ENCODE measurements at regions not wholly inside any gene's neighbourhood (a gene's known extent, or its start where the extent isn't known, plus 50 kb on each side); places are given as distances from the start of the nearest gene placed in this dataset.

DNA sequence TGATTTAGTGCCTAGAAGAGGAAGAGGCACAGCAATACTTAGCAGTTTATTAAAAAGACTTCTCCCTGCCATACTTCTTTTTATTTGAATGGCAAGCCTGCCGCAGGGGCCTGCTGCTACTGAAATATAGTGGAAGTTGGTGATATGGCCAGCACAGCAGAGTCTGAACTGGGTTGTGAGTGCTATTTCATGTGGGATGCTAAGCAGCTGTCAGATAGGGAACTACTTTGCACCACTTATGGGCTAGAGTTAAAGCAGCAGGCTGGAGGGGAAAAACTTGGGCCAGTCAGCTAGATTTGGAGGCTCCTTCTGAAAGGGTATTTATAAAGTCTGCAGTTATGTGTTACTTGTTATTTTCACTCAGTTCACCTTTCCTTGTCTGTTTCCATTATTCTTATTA is 299.0 kb upstream of the E2F7 start:
- TF ChIP-seq, protein P1, sequence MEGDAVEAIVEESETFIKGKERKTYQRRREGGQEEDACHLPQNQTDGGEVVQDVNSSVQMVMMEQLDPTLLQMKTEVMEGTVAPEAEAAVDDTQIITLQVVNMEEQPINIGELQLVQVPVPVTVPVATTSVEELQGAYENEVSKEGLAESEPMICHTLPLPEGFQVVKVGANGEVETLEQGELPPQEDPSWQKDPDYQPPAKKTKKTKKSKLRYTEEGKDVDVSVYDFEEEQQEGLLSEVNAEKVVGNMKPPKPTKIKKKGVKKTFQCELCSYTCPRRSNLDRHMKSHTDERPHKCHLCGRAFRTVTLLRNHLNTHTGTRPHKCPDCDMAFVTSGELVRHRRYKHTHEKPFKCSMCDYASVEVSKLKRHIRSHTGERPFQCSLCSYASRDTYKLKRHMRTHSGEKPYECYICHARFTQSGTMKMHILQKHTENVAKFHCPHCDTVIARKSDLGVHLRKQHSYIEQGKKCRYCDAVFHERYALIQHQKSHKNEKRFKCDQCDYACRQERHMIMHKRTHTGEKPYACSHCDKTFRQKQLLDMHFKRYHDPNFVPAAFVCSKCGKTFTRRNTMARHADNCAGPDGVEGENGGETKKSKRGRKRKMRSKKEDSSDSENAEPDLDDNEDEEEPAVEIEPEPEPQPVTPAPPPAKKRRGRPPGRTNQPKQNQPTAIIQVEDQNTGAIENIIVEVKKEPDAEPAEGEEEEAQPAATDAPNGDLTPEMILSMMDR (IDR thresholded peaks at IDR 0.05; ENCODE audit: low read length, missing control alignments), result no peak
- H3K4me3 ChIP-seq (replicated peaks; ENCODE audit: low read depth, low read length), result no peak overlapping the region
- DNase-seq (ENCODE audit: low read depth), result no peak

DNA sequence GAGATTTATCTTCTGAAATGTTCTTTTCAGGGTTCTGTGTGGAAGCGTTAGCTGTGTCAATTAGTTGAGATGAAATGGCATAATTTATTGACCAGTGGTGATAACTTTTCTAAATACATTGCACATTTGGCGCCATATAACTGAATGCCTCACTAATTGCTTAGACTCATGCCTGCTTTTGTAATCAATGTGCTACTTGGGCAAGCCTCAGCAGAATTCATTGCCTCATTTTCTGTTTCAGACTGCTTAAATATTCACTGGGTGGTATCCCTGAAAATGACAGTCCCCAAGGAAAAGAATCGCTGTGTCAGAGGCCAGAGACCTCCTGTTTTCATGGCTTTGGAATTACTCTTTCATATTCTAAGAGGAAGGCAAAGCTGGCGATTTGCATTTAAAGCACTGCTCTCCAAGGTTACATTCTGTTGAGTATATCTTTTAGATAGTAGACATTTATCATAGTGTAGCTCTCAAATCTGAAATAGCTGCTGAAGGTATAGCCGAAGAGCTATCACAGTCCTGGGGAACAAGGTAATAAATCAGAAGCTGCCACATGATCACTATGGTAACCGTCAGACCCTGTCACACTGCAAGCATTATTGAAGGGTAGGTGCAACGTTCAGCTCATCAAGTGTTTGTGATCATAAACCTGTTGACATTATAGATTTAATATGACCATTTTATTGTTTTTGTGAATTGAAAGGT is 297.3 kb upstream of the E2F7 start:
- no peak for DNase-seq (ENCODE audit: low read depth)
- no peak overlapping the region for H3K4me3 ChIP-seq (replicated peaks; ENCODE audit: low read depth, low read length)
- TF ChIP-seq, protein P1 (IDR thresholded peaks at IDR 0.05; ENCODE audit: low read length, missing control alignments), result no peak

DNA sequence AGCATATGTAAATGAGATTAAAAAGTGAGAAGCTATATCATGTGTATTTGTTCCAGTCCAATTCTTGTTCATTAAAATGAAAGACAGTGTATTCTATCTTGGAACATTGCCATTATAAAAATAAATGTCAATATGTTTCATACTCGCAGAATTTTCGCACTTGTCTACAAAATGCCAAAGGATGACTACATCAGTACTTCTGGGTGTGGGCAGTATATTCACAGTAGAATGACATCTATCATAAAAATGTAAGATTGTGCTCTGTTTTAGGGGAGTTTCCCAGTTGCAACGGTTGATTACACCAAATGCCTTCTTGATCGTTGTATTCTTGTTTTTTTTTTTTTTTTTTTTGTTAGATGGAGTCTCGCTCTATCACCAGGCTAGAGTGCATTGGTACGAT is 292.3 kb upstream of the E2F7 start:
- no peak for DNase-seq (ENCODE audit: low read depth)
- TF ChIP-seq, protein P1 (IDR thresholded peaks at IDR 0.05; ENCODE audit: low read length, missing control alignments), result no peak
- H3K4me3 ChIP-seq (replicated peaks; ENCODE audit: low read depth, low read length), result no peak overlapping the region

GRCh38 chr12:77354766-77355362 is 289.5 kb upstream of the E2F7 start:
- TF ChIP-seq, protein P1 (IDR thresholded peaks at IDR 0.05; ENCODE audit: low read length, missing control alignments), result no peak
- no peak overlapping the region for H3K4me3 ChIP-seq (replicated peaks; ENCODE audit: low read depth, low read length)
- no peak for DNase-seq (ENCODE audit: low read depth)

DNA sequence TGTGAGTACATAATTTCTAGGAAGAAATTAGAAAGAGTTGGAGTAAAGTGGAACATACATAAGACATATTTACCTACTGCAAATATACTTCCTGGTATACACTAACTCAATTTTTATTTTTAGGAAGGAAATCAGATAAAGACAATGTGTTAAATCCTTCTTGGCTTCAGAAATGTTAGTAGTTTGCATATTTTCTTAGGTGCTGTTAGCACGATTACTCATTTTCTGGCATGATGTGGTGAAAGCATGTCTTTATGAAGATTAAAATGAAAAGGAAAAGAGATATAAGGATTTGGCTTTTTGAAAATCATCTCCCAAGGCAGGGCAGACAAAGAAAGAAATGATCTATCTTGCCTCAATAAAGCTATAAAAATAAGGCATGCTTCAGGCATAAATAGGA is 287.6 kb upstream of the E2F7 start:
- no peak for DNase-seq (ENCODE audit: low read depth)

GRCh38 chr12:77351860-77352259 is 286.5 kb upstream of the E2F7 start:
- no peak overlapping the region for H3K4me3 ChIP-seq (replicated peaks; ENCODE audit: low read depth, low read length)
- no peak for DNase-seq (ENCODE audit: low read depth)
- TF ChIP-seq, protein P1 (IDR thresholded peaks at IDR 0.05; ENCODE audit: low read length, missing control alignments), result no peak

More for the DNA sequence above, 287.6 kb upstream of the E2F7 start:
- TF ChIP-seq, protein P1 (IDR thresholded peaks at IDR 0.05; ENCODE audit: low read length, missing control alignments), result no peak
- no peak overlapping the region for H3K4me3 ChIP-seq (replicated peaks; ENCODE audit: low read depth, low read length)

Data from fibroblast of pulmonary artery (primary cell).